Brain microvascular endothelial cell (primary cell): ENCODE measurements at regions not wholly inside any gene's neighbourhood (a gene's known extent, or its start where the extent isn't known, plus 50 kb on each side); places are given as distances from the start of the nearest gene placed in this dataset.

Experiments used
- DNase-seq: peaks from one replicate; pipeline ENCODE4 v3.0.0-alpha.2; 2020
- H3K27ac ChIP-seq: fragments of 250-450 bp; sonication (Bioruptor Pico); 2 replicates; pipeline ENCODE4 v1.5.1; 2020; ENCODE audit warnings: mild to moderate bottlenecking, moderate library complexity
- H3K27me3 ChIP-seq: fragments of 250-450 bp; sonication (Bioruptor Pico); replicated peaks from 2 replicates; pipeline ENCODE4 v1.5.1; 2020; ENCODE audit warnings: mild to moderate bottlenecking
- H3K36me3 ChIP-seq: fragments of 250-450 bp; sonication (Bioruptor Pico); replicated peaks from 2 replicates; pipeline ENCODE4 v1.5.1; 2020; ENCODE audit warnings: mild to moderate bottlenecking
- H3K4me3 ChIP-seq: 2 replicates; pipeline ENCODE4 v1.5.1; 2011; ENCODE audit warnings: low read depth, mild to moderate bottlenecking, control low read depth, low read length, moderate library complexity
- in situ Hi-C: cut with HindIII; loops from 2 replicates; pipeline ENCODE4 v1.10.0; 2017; ENCODE audit warnings: low sequenced_read_pairs, low pct_ligation_motif_present
- TF ChIP-seq, protein P1 (sequence below): IDR thresholded peaks from 2 replicates; pipeline ENCODE4 v1.5.1; 2011; ENCODE audit warnings: low read depth, mild to moderate bottlenecking, moderate library complexity, low read length, control low read depth, inconsistent platforms; ENCODE audit errors: missing control alignments

DNA sequence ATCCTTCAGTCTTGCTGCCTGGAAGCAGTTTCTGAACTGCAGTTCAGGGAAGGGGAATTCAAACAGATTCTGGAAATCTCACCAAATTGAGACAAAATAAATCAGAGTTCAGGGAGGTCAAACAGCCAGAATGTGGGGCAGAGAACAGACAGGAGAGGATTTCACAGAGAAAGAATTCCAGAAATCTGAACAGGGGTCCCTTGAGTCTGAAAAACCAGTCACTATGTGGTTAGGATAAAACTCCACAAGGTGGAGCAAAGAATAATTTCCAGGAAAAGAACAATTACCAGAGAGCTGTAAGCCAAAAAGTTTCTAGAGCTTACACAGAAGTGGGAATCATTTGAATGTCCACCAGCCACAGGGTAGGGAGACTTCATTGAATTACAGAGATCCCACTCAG is 84.7 kb downstream of the URB2 start:
- in situ Hi-C loops: no loop called here
- Histone ChIP-seq H3K4me3 (no peak overlapping the region), H3K36me3 (no peaks in the 10 kb centered on the region), H3K27me3 (no peaks in the 10 kb centered on the region), H3K27ac (no peak overlapping the region)
- no peak for DNase-seq
- TF ChIP-seq, protein P1, sequence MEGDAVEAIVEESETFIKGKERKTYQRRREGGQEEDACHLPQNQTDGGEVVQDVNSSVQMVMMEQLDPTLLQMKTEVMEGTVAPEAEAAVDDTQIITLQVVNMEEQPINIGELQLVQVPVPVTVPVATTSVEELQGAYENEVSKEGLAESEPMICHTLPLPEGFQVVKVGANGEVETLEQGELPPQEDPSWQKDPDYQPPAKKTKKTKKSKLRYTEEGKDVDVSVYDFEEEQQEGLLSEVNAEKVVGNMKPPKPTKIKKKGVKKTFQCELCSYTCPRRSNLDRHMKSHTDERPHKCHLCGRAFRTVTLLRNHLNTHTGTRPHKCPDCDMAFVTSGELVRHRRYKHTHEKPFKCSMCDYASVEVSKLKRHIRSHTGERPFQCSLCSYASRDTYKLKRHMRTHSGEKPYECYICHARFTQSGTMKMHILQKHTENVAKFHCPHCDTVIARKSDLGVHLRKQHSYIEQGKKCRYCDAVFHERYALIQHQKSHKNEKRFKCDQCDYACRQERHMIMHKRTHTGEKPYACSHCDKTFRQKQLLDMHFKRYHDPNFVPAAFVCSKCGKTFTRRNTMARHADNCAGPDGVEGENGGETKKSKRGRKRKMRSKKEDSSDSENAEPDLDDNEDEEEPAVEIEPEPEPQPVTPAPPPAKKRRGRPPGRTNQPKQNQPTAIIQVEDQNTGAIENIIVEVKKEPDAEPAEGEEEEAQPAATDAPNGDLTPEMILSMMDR: no peak

DNA sequence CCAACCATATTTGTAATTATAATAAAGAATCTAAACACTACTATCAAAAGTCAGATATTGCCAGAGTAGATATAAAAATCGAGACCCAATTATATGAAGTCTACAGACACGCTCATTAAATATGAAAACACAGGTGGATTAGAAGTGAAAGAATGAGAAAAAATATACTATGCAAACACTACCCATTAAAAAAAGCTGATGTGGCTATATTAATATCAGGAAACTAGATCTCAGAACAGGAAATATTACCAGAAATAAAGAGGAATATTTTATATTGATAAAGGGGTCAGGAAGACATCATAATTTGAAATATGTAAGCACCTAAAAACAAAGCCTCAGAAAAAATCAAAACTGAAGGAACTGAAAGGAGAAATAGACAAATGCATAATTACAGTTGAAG is 88.3 kb downstream of the URB2 start:
- Histone ChIP-seq H3K4me3 (no peak overlapping the region), H3K27me3 (no peaks in the 10 kb centered on the region), H3K36me3 (no peaks in the 10 kb centered on the region), H3K27ac (no peak overlapping the region)
- TF ChIP-seq, protein P1: no peak
- in situ Hi-C loops: no loop called here
- no peak for DNase-seq

DNA sequence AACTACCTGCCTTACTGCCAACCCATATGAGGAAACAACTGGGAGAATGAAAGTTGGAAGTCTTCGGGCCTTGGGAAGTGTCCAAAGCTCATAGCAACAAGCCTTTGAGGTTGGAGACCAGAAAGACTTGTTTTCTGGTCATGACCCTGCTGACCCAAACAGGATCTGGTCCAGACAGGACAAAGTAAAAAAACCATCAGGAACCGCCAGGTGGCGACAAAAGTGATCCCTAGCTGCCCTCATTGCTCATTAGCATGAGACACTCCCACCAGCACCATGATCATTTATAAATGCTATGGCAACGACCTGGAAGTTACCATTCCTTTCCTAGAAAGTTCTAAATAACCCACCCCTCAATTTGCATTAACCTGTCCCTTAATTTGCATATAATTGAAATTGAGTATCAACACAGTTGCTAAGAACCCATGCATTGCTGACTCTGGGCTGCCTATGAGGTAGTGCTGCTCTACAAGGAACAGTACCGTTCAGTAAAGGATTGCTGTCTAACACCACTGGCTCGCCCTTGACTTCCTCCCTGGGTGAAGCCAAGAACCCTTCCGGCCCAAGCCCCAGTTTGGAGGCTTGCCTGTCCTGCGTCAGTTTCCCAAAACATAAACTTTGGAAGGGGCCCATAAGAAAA is 89.0 kb downstream of the URB2 start:
- no peak overlapping the region for H3K4me3 ChIP-seq
- in situ Hi-C loops: no loop called here
- no peaks in the 10 kb centered on the region for H3K27me3 ChIP-seq
- no peaks in the 10 kb centered on the region for H3K36me3 ChIP-seq
- DNase-seq: no peak
- TF ChIP-seq, protein P1: peak; percentile 38
- no peak overlapping the region for H3K27ac ChIP-seq

DNA sequence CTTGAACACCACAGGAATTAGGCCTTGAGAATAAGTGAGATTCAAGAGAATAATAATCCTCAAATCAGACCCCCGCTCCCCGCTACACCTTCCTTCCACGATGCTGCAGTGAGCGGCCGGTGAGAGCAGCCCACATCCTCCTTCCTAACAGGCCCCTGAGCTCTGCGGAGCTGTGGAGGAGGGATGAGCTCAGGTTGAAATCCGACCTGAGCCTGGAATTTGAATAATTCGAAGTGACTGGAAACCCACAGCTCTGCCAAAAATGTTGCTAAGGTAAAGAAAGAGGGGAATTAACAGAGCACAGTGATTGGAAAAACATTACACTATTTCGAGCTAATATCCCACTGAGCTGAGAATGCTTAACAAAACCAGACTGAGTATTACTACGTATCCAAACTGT is 90.0 kb downstream of the URB2 start:
- no peaks in the 10 kb centered on the region for H3K27me3 ChIP-seq
- no peaks in the 10 kb centered on the region for H3K36me3 ChIP-seq
- TF ChIP-seq, protein P1: no peak
- in situ Hi-C loops: no loop called here
- no peak overlapping the region for H3K4me3 ChIP-seq
- H3K27ac ChIP-seq: no peak overlapping the region
- peak; percentile 21 for DNase-seq

DNA sequence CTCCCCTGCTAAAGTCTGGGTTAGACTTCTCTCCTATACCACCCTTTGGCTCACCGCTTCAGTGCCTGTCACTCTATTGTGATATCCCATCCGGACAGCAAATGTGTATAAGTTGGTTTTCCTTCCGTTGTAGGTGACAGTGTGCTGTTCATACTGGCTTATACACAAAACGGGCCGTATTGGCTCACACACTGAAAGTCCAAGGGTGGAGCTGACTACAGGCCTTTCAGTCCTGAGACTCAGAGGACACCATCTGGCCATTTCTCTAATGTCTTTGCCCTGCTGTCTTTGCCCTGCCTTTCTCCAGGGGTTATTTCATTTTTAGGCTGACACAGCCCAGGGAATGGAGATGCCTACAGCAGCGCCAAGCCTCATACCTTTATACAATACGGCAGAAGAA is 90.7 kb downstream of the URB2 start:
- Histone ChIP-seq H3K27me3 (no peaks in the 10 kb centered on the region), H3K27ac (no peak overlapping the region)
- in situ Hi-C loops: no loop called here

More for the DNA sequence above, 90.7 kb downstream of the URB2 start:
- no peak for DNase-seq
- no peaks in the 10 kb centered on the region for H3K36me3 ChIP-seq
- no peak overlapping the region for H3K4me3 ChIP-seq
- TF ChIP-seq, protein P1: no peak
